Muscle layer of colon (tissue), 2 donors: ENCODE measurements at regions not wholly inside any gene's neighbourhood (a gene's known extent, or its start where the extent isn't known, plus 50 kb on each side); places are given as distances from the start of the nearest gene placed in this dataset.
"Not testable (repeated sequence)": the region's sequence is repeated elsewhere in the genome, so short reads cannot be mapped to it uniquely, and the experiment has no call there.

Experiments
- H3K27ac ChIP-seq: one replicate; pipeline ENCODE4 v1.7.0; 2013; ENCODE audit warnings: low read depth, mild to moderate bottlenecking, low read length, moderate library complexity
- H3K27me3 ChIP-seq, 2 donors: one replicate each; pipeline ENCODE4 v1.7.0; 2013; ENCODE audit warnings: low read length in 2 of 2, mild to moderate bottlenecking in 2 of 2; ENCODE audit not compliant: insufficient read depth in 2 of 2, control insufficient read depth in 1 of 2
- H3K36me3 ChIP-seq: one replicate; pipeline ENCODE4 v1.7.0; 2013; ENCODE audit warnings: mild to moderate bottlenecking, low read length; ENCODE audit not compliant: insufficient read depth
- H3K4me1 ChIP-seq: one replicate; pipeline ENCODE4 v1.7.0; 2013; ENCODE audit warnings: mild to moderate bottlenecking, low read length; ENCODE audit not compliant: insufficient read depth
- H3K4me3 ChIP-seq, 2 donors: one replicate each; pipeline ENCODE4 v1.7.0; 2013; ENCODE audit warnings: low read length in 2 of 2, low read depth in 1 of 2, mild to moderate bottlenecking in 1 of 2, moderate library complexity in 1 of 2
- H3K9ac ChIP-seq: one replicate; pipeline ENCODE4 v1.7.0; 2013; ENCODE audit warnings: low read length
- H3K9me3 ChIP-seq: one replicate; pipeline ENCODE4 v1.7.0; 2013; ENCODE audit warnings: mild to moderate bottlenecking, low read length
- donor health status: abdominal sarcoma.
- donor health status: Adenocarcinoma of cecum.

GRCh38 chr1:19559641-19560040, 74.3 kb upstream of the CAPZB start:
- Histone ChIP-seq H3K4me1 (peaks cover 9% of the 10 kb centered on the region), H3K27me3 (no peaks in the 10 kb centered on the region), H3K27ac (no peak overlapping the region), H3K4me3 (no peak overlapping the region), H3K9ac (no peak overlapping the region), H3K36me3 (no peaks in the 10 kb centered on the region), H3K9me3 (no peaks in the 10 kb centered on the region)

GRCh38 chr1:19557609-19558051, 72.3 kb upstream of the CAPZB start:
- no peaks in the 10 kb centered on the region for H3K36me3 ChIP-seq
- no peak overlapping the region for H3K27ac ChIP-seq
- no peak overlapping the region for H3K4me3 ChIP-seq
- H3K4me1 ChIP-seq, result no peaks in the 10 kb centered on the region
- no peaks in the 10 kb centered on the region for H3K27me3 ChIP-seq
- H3K9me3 ChIP-seq, result no peaks in the 10 kb centered on the region
- no peak overlapping the region for H3K9ac ChIP-seq

GRCh38 chr1:19554090-19554489, 68.8 kb upstream of the CAPZB start:
- Histone ChIP-seq H3K9me3 (no peaks in the 10 kb centered on the region), H3K4me3 (no peak overlapping the region), H3K27ac (no peak overlapping the region), H3K4me1 (no peaks in the 10 kb centered on the region), H3K27me3 (no peaks in the 10 kb centered on the region), H3K36me3 (no peaks in the 10 kb centered on the region), H3K9ac (no peak overlapping the region)

- H3K9me3 ChIP-seq, result no peaks in the 10 kb centered on the region
- no peaks in the 10 kb centered on the region for H3K27me3 ChIP-seq
- H3K36me3 ChIP-seq, result no peaks in the 10 kb centered on the region
- no peak overlapping the region for H3K27ac ChIP-seq
- H3K4me3 ChIP-seq, result no peak overlapping the region
- H3K4me1 ChIP-seq, result no peaks in the 10 kb centered on the region
- H3K9ac ChIP-seq, result no peak overlapping the region
Observed at GRCh38 chr1:19552291-19553010, 67.1 kb upstream of the CAPZB start.

DNA sequence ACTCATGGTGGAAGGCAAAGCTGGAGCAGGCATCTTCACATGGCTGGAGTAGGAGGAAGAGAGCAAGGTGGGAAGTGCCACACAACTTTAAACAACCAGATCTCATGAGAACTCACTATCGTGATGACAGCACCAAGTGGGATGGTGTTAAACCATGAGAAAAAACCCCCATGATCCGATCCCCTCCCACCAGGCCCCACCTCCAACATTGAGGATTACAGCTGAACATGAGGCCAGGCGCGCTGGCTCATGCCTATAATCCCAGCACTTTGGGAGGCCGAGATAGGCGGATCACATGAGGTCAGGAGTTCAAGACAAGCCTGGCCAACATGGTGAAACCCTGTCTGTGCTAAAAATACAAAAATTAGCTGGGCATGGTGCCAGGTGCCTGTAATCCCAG, 66.5 kb upstream of the CAPZB start:
- not testable (repeated sequence) for H3K9ac ChIP-seq, H3K4me3 ChIP-seq, H3K4me1 ChIP-seq, H3K36me3 ChIP-seq, H3K27ac ChIP-seq, H3K9me3 ChIP-seq, H3K27me3 ChIP-seq

DNA sequence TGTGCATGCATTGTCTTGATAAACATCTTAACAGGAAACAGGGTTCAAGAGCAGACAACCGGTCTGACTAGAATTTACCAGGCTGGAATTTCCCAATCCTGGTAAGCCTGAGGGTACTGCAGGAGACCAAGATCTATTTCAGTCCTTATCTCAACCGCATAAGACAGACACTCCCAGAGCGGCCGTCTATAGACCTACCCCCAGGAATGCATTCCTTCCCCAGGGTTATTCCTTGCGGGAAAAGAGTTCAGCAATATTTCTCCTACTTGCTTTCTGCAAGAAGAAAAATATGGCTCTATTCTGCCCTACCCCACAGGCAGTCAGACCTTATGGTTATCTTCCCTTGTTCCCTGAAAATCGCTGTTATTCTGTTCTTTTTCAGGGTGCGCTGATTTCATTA, 65.1 kb upstream of the CAPZB start:
- H3K9me3 ChIP-seq, H3K27me3 ChIP-seq, H3K4me3 ChIP-seq, H3K27ac ChIP-seq, H3K4me1 ChIP-seq, H3K36me3 ChIP-seq, H3K9ac ChIP-seq: not testable (repeated sequence)

GRCh38 chr1:19547814-19548213, 62.5 kb upstream of the CAPZB start:
- no peak overlapping the region for H3K27ac ChIP-seq
- H3K4me1 ChIP-seq, result no peaks in the 10 kb centered on the region
- no peaks in the 10 kb centered on the region for H3K27me3 ChIP-seq
- no peaks in the 10 kb centered on the region for H3K36me3 ChIP-seq
- no peaks in the 10 kb centered on the region for H3K9me3 ChIP-seq
- no peak overlapping the region for H3K9ac ChIP-seq
- no peak overlapping the region for H3K4me3 ChIP-seq

- Histone ChIP-seq H3K27ac (no peak overlapping the region), H3K4me3 (no peak overlapping the region)
Observed at GRCh38 chr1:19536519-19536918, 51.2 kb upstream of the CAPZB start.

GRCh38 chr1:19535214-19535613, 49.9 kb upstream of the CAPZB start:
- no peak overlapping the region for H3K4me3 ChIP-seq
- no peak overlapping the region for H3K27ac ChIP-seq
- peaks cover 23% of the 10 kb centered on the region for H3K4me1 ChIP-seq
- H3K27me3 ChIP-seq, result no peaks in the 10 kb centered on the region
- H3K36me3 ChIP-seq, result no peaks in the 10 kb centered on the region
- no peak overlapping the region for H3K9ac ChIP-seq
- H3K9me3 ChIP-seq, result no peaks in the 10 kb centered on the region

More at GRCh38 chr1:19536519-19536918, 51.2 kb upstream of the CAPZB start:
- Histone ChIP-seq H3K9ac (no peak overlapping the region), H3K9me3 (no peaks in the 10 kb centered on the region), H3K4me1 (peaks cover 21% of the 10 kb centered on the region), H3K27me3 (no peaks in the 10 kb centered on the region), H3K36me3 (no peaks in the 10 kb centered on the region)
